OCI-LY1 (cell line): ENCODE measurements at regions not wholly inside any gene's neighbourhood (a gene's known extent, or its start where the extent isn't known, plus 50 kb on each side); places are given as distances from the start of the nearest gene placed in this dataset.
"Not testable (repeated sequence)": the region's sequence is repeated elsewhere in the genome, so short reads cannot be mapped to it uniquely, and the experiment has no call there.

Experiments used
- H2AFZ ChIP-seq: fragments of 200-600 bp; sonication (generic), shearing (Covaris generic); 2 replicates; pipeline ENCODE4 v1.6.0; 2014; ENCODE audit warnings: antibody characterized with exemption, mild to moderate bottlenecking, low read length
- H3F3A ChIP-seq: fragments of 200-600 bp; sonication (generic), shearing (Covaris generic); 2 replicates; pipeline ENCODE4 v1.6.0; 2014; ENCODE audit warnings: mild to moderate bottlenecking, antibody characterized with exemption, low read length, moderate library complexity; ENCODE audit not compliant: insufficient read depth
- H3K27ac ChIP-seq: fragments of 200-600 bp; sonication (generic); 2 replicates; pipeline ENCODE4 v1.5.1; 2014; ENCODE audit warnings: low read length, mixed run types, mild to moderate bottlenecking, low read depth; ENCODE audit not compliant: poor library complexity, severe bottlenecking
- H3K27me3 ChIP-seq: fragments of 200-600 bp; sonication (generic); 2 replicates; pipeline ENCODE4 v1.6.0; 2014; ENCODE audit warnings: antibody characterized with exemption, mild to moderate bottlenecking, low read length, moderate library complexity; ENCODE audit not compliant: insufficient read depth
- H3K36me3 ChIP-seq: fragments of 200-600 bp; sonication (generic); 2 replicates; pipeline ENCODE4 v1.6.1; 2014; ENCODE audit warnings: mild to moderate bottlenecking, antibody characterized with exemption, low read length, moderate library complexity, mixed read lengths; ENCODE audit not compliant: insufficient read depth
- H3K4me1 ChIP-seq: fragments of 200-600 bp; sonication (generic); 2 replicates; pipeline ENCODE4 v1.5.1; 2014; ENCODE audit warnings: mild to moderate bottlenecking, low read length, moderate library complexity; ENCODE audit not compliant: insufficient read depth, severe bottlenecking
- H3K4me2 ChIP-seq: fragments of 200-600 bp; sonication (generic), shearing (Covaris generic); 2 replicates; pipeline ENCODE4 v1.6.1; 2014; ENCODE audit warnings: low read length
- H3K4me3 ChIP-seq: fragments of 200-600 bp; sonication (generic); 2 replicates; pipeline ENCODE4 v1.5.1; 2014; ENCODE audit warnings: low read length, low read depth, mild to moderate bottlenecking, mixed read lengths; ENCODE audit not compliant: poor library complexity, severe bottlenecking
- H3K79me2 ChIP-seq: fragments of 200-600 bp; shearing (Covaris generic); 2 replicates; pipeline ENCODE4 v1.6.1; 2016; ENCODE audit warnings: mixed run types, low read length, mixed read lengths; ENCODE audit not compliant: insufficient read depth
- H3K9ac ChIP-seq: fragments of 200-600 bp; sonication (generic), shearing (Covaris generic); 2 replicates; pipeline ENCODE4 v1.6.1; 2014; ENCODE audit warnings: mild to moderate bottlenecking, low read length, mixed read lengths
- H3K9me2 ChIP-seq: fragments of 200-600 bp; sonication (generic), shearing (Covaris generic); 2 replicates; pipeline ENCODE4 v1.6.1; 2014; ENCODE audit warnings: low read depth, mild to moderate bottlenecking, low read length, mixed read lengths
- H3K9me3 ChIP-seq: fragments of 200-600 bp; shearing (Covaris generic); 2 replicates; pipeline ENCODE4 v1.6.1; 2014; ENCODE audit warnings: low read length, mixed read lengths
- H4K20me1 ChIP-seq: fragments of 200-600 bp; sonication (generic), shearing (Covaris generic); 2 replicates; pipeline ENCODE4 v1.6.0; 2016; ENCODE audit warnings: mild to moderate bottlenecking, low read length; ENCODE audit not compliant: insufficient read depth
- EZH2 ChIP-seq: fragments of 200-600 bp; sonication (generic), shearing (Covaris generic); IDR thresholded peaks from 2 replicates; pipeline ENCODE4 v1.8.0; 2017; ENCODE audit warnings: borderline replicate concordance, mixed run types, mild to moderate bottlenecking, antibody characterized with exemption, low read length, moderate library complexity, mixed read lengths
- TF ChIP-seq, protein P1 (sequence below): fragments of 200-600 bp; sonication (generic), shearing (Covaris generic); IDR thresholded peaks from 2 replicates; pipeline ENCODE4 v1.5.1; 2017; ENCODE audit warnings: mild to moderate bottlenecking, antibody characterized with exemption, low read length, moderate library complexity, mixed read lengths

DNA sequence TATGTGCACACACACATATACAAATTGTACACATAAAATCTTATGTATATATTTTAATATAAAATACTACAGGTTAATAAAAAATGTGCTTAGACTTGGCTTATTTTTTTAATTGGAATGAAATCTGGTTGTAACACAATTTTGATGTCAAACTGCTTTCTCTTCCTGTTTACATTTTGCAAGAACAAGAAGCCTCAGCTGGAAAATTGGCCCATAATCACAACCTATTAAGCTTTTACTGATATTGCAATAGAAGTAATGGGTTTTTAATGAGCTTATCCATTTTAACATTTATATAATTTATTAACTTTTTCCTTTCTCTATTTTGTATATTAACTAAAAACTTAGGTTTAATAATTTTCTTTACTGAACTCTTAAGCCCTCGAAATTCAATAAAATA, 165.9 kb downstream of the PCDH10 start:
- H3K9ac ChIP-seq, result no peak overlapping the region
- H3K27ac ChIP-seq, result no peak overlapping the region
- peaks cover 4% of the 10 kb centered on the region for H3K4me1 ChIP-seq
- peak overlapping the region; percentile 92; the same call in 1 of the 2 replicates for H2AFZ ChIP-seq
- H3K4me3 ChIP-seq, result no peak overlapping the region
- TF ChIP-seq, protein P1, sequence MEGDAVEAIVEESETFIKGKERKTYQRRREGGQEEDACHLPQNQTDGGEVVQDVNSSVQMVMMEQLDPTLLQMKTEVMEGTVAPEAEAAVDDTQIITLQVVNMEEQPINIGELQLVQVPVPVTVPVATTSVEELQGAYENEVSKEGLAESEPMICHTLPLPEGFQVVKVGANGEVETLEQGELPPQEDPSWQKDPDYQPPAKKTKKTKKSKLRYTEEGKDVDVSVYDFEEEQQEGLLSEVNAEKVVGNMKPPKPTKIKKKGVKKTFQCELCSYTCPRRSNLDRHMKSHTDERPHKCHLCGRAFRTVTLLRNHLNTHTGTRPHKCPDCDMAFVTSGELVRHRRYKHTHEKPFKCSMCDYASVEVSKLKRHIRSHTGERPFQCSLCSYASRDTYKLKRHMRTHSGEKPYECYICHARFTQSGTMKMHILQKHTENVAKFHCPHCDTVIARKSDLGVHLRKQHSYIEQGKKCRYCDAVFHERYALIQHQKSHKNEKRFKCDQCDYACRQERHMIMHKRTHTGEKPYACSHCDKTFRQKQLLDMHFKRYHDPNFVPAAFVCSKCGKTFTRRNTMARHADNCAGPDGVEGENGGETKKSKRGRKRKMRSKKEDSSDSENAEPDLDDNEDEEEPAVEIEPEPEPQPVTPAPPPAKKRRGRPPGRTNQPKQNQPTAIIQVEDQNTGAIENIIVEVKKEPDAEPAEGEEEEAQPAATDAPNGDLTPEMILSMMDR, result no peak
- no peak for TF ChIP-seq EZH2
- H3F3A ChIP-seq, result no peaks in the 10 kb centered on the region
- no peaks in the 10 kb centered on the region for H3K36me3 ChIP-seq
- H3K9me3 ChIP-seq, result no peaks in the 10 kb centered on the region
- H3K9me2 ChIP-seq, result no peaks in the 10 kb centered on the region
- no peaks in the 10 kb centered on the region for H4K20me1 ChIP-seq
- H3K79me2 ChIP-seq, result no peaks in the 10 kb centered on the region
- H3K27me3 ChIP-seq, result no peaks in the 10 kb centered on the region
- no peak overlapping the region for H3K4me2 ChIP-seq

DNA sequence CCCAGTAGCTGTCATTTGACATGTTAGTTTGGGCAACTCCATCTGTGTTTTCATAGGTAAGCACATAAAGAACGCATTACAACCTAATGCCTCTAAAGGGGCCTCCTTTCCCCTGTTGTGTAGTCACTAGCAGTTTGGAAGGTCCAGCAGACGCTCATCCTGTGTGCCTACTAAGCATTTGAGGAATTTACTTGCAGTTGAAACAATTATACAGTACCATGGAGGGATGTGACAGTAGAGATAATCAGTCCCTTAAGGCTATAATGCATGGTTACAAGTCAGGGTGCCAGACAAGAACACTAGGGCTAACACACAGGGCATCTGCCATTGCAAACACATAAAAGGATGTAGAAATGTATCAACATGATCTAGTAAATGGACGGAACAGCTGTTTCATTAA, 138.3 kb downstream of the PCDH10 start:
- Histone ChIP-seq H3K9me3 (no peaks in the 10 kb centered on the region), H3K9me2 (no peaks in the 10 kb centered on the region), H3K4me1 (peaks cover 13% of the 10 kb centered on the region), H2AFZ (peak overlapping the region; percentile 69), H3K4me2 (no peak overlapping the region), H3K27ac (no peak overlapping the region), H3K79me2 (no peaks in the 10 kb centered on the region), H4K20me1 (no peaks in the 10 kb centered on the region), H3K36me3 (no peaks in the 10 kb centered on the region), H3K4me3 (no peak overlapping the region), H3K27me3 (no peaks in the 10 kb centered on the region), H3K9ac (no peak overlapping the region), H3F3A (no peaks in the 10 kb centered on the region)
- TF ChIP-seq, protein P1, result no peak
- no peak for TF ChIP-seq EZH2

DNA sequence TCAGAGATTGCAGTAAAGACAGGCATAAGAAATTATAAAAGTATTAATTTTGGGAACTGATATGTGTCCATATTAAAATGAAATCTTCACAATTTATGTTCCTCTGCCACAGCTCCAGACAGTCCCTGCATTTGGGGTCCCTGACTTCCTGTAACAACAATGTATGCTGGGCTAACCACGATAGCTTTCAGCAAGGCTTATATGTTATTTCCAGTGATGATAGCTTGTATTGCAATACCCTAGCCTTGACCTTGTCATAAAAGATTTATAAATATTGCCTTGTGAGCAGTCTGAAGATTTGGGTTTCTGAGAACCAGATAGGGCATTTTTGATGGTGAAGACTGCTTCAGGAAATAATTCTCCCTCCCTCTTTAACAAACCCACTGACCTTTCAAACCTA, 129.5 kb downstream of the PCDH10 start:
- Histone ChIP-seq H3K9me2 (no peaks in the 10 kb centered on the region), H3K79me2 (no peaks in the 10 kb centered on the region), H3K4me1 (no peaks in the 10 kb centered on the region), H2AFZ (no peak overlapping the region), H3K27ac (no peak overlapping the region), H3K4me2 (no peak overlapping the region), H3K4me3 (no peak overlapping the region), H3F3A (no peaks in the 10 kb centered on the region), H3K36me3 (no peaks in the 10 kb centered on the region), H3K27me3 (no peaks in the 10 kb centered on the region), H3K9me3 (no peaks in the 10 kb centered on the region; the same call in 1 of the 2 replicates), H4K20me1 (no peaks in the 10 kb centered on the region), H3K9ac (no peak overlapping the region)
- TF ChIP-seq, protein P1, result no peak
- TF ChIP-seq EZH2, result no peak

DNA sequence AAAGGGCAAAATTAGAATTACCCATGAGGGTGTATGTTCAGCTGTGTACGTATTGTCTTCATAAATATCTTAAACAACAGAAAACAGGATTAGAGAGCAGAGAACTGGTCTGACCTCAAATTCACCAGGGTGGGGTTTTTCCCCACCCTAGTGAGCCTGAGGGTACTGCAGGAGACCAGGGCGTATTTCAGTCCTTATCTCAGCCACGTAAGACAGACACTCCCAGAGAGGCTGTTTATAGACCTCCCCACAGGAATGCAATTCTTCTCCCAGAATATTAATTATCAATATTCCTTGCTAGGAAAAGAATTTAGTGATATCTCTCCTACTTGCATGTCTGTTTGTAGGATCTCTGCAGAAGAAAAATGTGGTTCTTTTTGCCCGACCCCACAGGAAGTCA, 128.8 kb downstream of the PCDH10 start:
- not testable (repeated sequence) for H3K4me2 ChIP-seq, H3K27me3 ChIP-seq, H3K9me3 ChIP-seq, H3K4me1 ChIP-seq, H3K79me2 ChIP-seq, H3K9ac ChIP-seq, H3K9me2 ChIP-seq, H4K20me1 ChIP-seq, H3K27ac ChIP-seq, H3K36me3 ChIP-seq, H3F3A ChIP-seq, H3K4me3 ChIP-seq, H2AFZ ChIP-seq
